Loucy (cell line): ENCODE measurements at regions not wholly inside any gene's neighbourhood (a gene's known extent, or its start where the extent isn't known, plus 50 kb on each side); places are given as distances from the start of the nearest gene placed in this dataset.

Source experiments
- H2AFZ ChIP-seq: fragments of 200-600 bp; sonication (generic); 2 replicates; pipeline ENCODE4 v1.6.0; 2016; ENCODE audit warnings: antibody characterized with exemption, mild to moderate bottlenecking, low read length, moderate library complexity
- H3F3A ChIP-seq: fragments of 200-600 bp; 2 replicates; pipeline ENCODE4 v1.6.0; 2016; ENCODE audit warnings: antibody characterized with exemption, low read depth, mild to moderate bottlenecking
- H3K27me3 ChIP-seq: fragments of 200-600 bp; sonication (generic); 2 replicates; pipeline ENCODE4 v1.6.1; 2014; ENCODE audit warnings: low read length, mild to moderate bottlenecking; ENCODE audit not compliant: insufficient read depth, poor library complexity, severe bottlenecking
- H3K36me3 ChIP-seq: fragments of 200-600 bp; sonication (generic); 2 replicates; pipeline ENCODE4 v1.6.1; 2016; ENCODE audit warnings: low read length; ENCODE audit not compliant: insufficient read depth
- H3K4me1 ChIP-seq: fragments of 200-600 bp; sonication (generic); 2 replicates; pipeline ENCODE4 v1.5.1; 2014; ENCODE audit warnings: low read length, mild to moderate bottlenecking; ENCODE audit not compliant: insufficient read depth, poor library complexity, severe bottlenecking
- H3K4me2 ChIP-seq: fragments of 200-600 bp; sonication (generic); 2 replicates; pipeline ENCODE4 v1.6.0; 2014; ENCODE audit warnings: antibody characterized with exemption, low read length, low read depth, mild to moderate bottlenecking; ENCODE audit not compliant: poor library complexity, severe bottlenecking
- H3K4me3 ChIP-seq: fragments of 200-600 bp; sonication (generic); 2 replicates; pipeline ENCODE4 v1.5.1; 2014; ENCODE audit warnings: low read length, mild to moderate bottlenecking, mixed read lengths; ENCODE audit not compliant: poor library complexity, severe bottlenecking
- H3K79me2 ChIP-seq: fragments of 200-600 bp; sonication (generic); 2 replicates; pipeline ENCODE4 v1.6.1; 2014; ENCODE audit warnings: low read length; ENCODE audit not compliant: insufficient read depth
- H3K9ac ChIP-seq: fragments of 200-600 bp; sonication (generic); 2 replicates; pipeline ENCODE4 v1.6.0; 2014; ENCODE audit warnings: mild to moderate bottlenecking, low read depth, low read length, moderate library complexity; ENCODE audit not compliant: poor library complexity, severe bottlenecking
- H3K9me2 ChIP-seq: fragments of 200-600 bp; sonication (generic); replicated peaks from 2 replicates; pipeline ENCODE4 v1.6.1; 2016; ENCODE audit warnings: low read depth, low read length, mixed read lengths
- H3K9me3 ChIP-seq: fragments of 200-600 bp; sonication (generic); 2 replicates; pipeline ENCODE4 v1.6.1; 2014; ENCODE audit warnings: mild to moderate bottlenecking, antibody characterized with exemption, low read length, low read depth; ENCODE audit not compliant: insufficient read depth
- H4K20me1 ChIP-seq: fragments of 200-600 bp; sonication (generic); 2 replicates; pipeline ENCODE4 v1.6.0; 2014; ENCODE audit warnings: antibody characterized with exemption, low read length, mild to moderate bottlenecking; ENCODE audit not compliant: insufficient read depth, poor library complexity, severe bottlenecking
- CTCF ChIP-seq: fragments of 200-600 bp; sonication (generic); conservative IDR thresholded peaks from 2 replicates; pipeline ENCODE4 v1.5.1; 2014; ENCODE audit warnings: mild to moderate bottlenecking, antibody characterized with exemption, low read length
- EZH2phosphoT487 ChIP-seq: fragments of 200-600 bp; IDR thresholded peaks from 2 replicates; pipeline ENCODE4 v1.6.1; 2018; ENCODE audit warnings: antibody characterized with exemption, mild to moderate bottlenecking, moderate library complexity, borderline replicate concordance

DNA sequence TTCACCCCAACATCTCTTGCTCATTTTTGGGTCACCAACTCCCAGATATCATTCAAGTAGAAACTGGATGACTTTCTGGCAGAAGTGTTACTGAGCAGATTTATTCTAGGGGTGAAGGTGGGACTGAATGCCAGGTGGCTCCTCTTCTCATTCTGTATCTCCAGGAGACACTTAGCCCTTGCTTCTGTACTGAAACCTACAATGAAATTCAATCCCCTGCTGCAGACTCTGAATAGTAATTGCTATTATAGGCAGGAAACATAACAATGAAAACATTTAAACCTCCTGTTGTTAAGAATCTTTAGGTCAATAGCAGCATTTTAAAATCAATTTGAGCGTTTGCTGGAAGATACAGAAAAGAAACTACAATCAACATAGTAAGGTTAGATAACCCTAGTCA lies 879.4 kb upstream of the TENM4 start:
- H3K27me3 ChIP-seq: no peaks in the 10 kb centered on the region
- TF ChIP-seq CTCF (no peak), EZH2phosphoT487 (no peak)
- no peak overlapping the region for H3K4me2 ChIP-seq
- no peaks in the 10 kb centered on the region for H3K4me1 ChIP-seq
- no peak overlapping the region for H2AFZ ChIP-seq
- H3K9me2 ChIP-seq: no peaks in the 10 kb centered on the region
- no peaks in the 10 kb centered on the region for H3K79me2 ChIP-seq
- no peak overlapping the region for H3K9ac ChIP-seq
- H3K9me3 ChIP-seq: no peaks in the 10 kb centered on the region
- H3K36me3 ChIP-seq: no peaks in the 10 kb centered on the region
- no peaks in the 10 kb centered on the region for H3F3A ChIP-seq
- H3K4me3 ChIP-seq: no peak overlapping the region
- no peaks in the 10 kb centered on the region for H4K20me1 ChIP-seq

- Histone ChIP-seq H3F3A (no peaks in the 10 kb centered on the region), H2AFZ (no peak overlapping the region), H4K20me1 (no peaks in the 10 kb centered on the region), H3K4me3 (no peak overlapping the region), H3K9ac (no peak overlapping the region), H3K27me3 (no peaks in the 10 kb centered on the region), H3K79me2 (no peaks in the 10 kb centered on the region), H3K4me2 (no peak overlapping the region), H3K9me2 (no peaks in the 10 kb centered on the region), H3K36me3 (no peaks in the 10 kb centered on the region), H3K9me3 (no peaks in the 10 kb centered on the region), H3K4me1 (no peaks in the 10 kb centered on the region)
- no peak for TF ChIP-seq CTCF
- no peak for TF ChIP-seq EZH2phosphoT487
Observed at GRCh38 chr11:80317612-80318011, 876.8 kb upstream of the TENM4 start.

- H3K4me2 ChIP-seq: no peak overlapping the region
- H4K20me1 ChIP-seq: no peaks in the 10 kb centered on the region
- no peaks in the 10 kb centered on the region for H3K9me2 ChIP-seq
- H3F3A ChIP-seq: no peaks in the 10 kb centered on the region
- H3K9ac ChIP-seq: no peak overlapping the region
- H3K79me2 ChIP-seq: no peaks in the 10 kb centered on the region
- TF ChIP-seq EZH2phosphoT487: no peak
- no peaks in the 10 kb centered on the region for H3K9me3 ChIP-seq
- no peaks in the 10 kb centered on the region for H3K4me1 ChIP-seq
- H3K27me3 ChIP-seq: no peaks in the 10 kb centered on the region
- no peaks in the 10 kb centered on the region for H3K36me3 ChIP-seq
- no peak overlapping the region for H3K4me3 ChIP-seq
- no peak overlapping the region for H2AFZ ChIP-seq
Observed at GRCh38 chr11:80315200-80315599, 874.4 kb upstream of the TENM4 start.

- Histone ChIP-seq H3K27me3 (no peaks in the 10 kb centered on the region), H3K4me3 (no peak overlapping the region), H3K9me2 (no peaks in the 10 kb centered on the region), H4K20me1 (no peaks in the 10 kb centered on the region), H3F3A (no peaks in the 10 kb centered on the region), H3K9ac (no peak overlapping the region), H3K4me2 (no peak overlapping the region), H3K9me3 (peaks cover 3% of the 10 kb centered on the region; the same call in 1 of the 2 replicates), H3K36me3 (no peaks in the 10 kb centered on the region), H3K79me2 (no peaks in the 10 kb centered on the region), H2AFZ (no peak overlapping the region), H3K4me1 (no peaks in the 10 kb centered on the region)
- no peak for TF ChIP-seq CTCF
- TF ChIP-seq EZH2phosphoT487: no peak
Observed at GRCh38 chr11:80309301-80309700, 868.5 kb upstream of the TENM4 start.
